CD4-positive, alpha-beta memory T cell (primary cell): ENCODE measurements at regions not wholly inside any gene's neighbourhood (a gene's known extent, or its start where the extent isn't known, plus 50 kb on each side); places are given as distances from the start of the nearest gene placed in this dataset.

ENCODE experiments used
- CTCF ChIA-PET: fragments of 350-600 bp; sonication (Branson Sonifier 250); formaldehyde crosslinking; loops from one replicate; lab custom pipeline; 2021; ENCODE audit warnings: inconsistent platforms; ENCODE audit not compliant: partially characterized antibody; lab: Charles Lee
- POLR2A ChIA-PET: fragments of 350-600 bp; sonication (Branson Sonifier 250); formaldehyde crosslinking; loops from one replicate; lab custom pipeline; 2021; ENCODE audit not compliant: partially characterized antibody; lab: Charles Lee
- DNase-seq, 5 donors: peaks; one replicate each; pipeline versions ENCODE4 v3.0.0 to v3.0.0-alpha.2; 2020 to 2022; ENCODE audit warnings: mixed read lengths in 1 of 5
- H3K27ac ChIP-seq: one replicate; pipeline ENCODE4 v1.7.0; 2013; ENCODE audit warnings: low read depth, low read length
- H3K27me3 ChIP-seq: 2 replicates; pipeline ENCODE4 v1.7.0; 2013; ENCODE audit warnings: mild to moderate bottlenecking, low read length, moderate library complexity; ENCODE audit not compliant: insufficient read depth
- H3K36me3 ChIP-seq: 2 replicates; pipeline ENCODE4 v1.7.0; 2013; ENCODE audit warnings: mild to moderate bottlenecking, low read length, moderate library complexity; ENCODE audit not compliant: insufficient read depth
- H3K4me1 ChIP-seq: 2 replicates; pipeline ENCODE4 v1.7.0; 2013; ENCODE audit warnings: mild to moderate bottlenecking, low read length, moderate library complexity; ENCODE audit not compliant: insufficient read depth
- H3K4me3 ChIP-seq, 2 donors: one replicate each; pipeline ENCODE4 v1.7.0; 2013; ENCODE audit warnings: low read length in 2 of 2, mild to moderate bottlenecking in 1 of 2
- H3K9me3 ChIP-seq, 2 donors: one replicate each; pipeline ENCODE4 v1.7.0; 2013; ENCODE audit warnings: low read length in 2 of 2, control low read depth in 1 of 2; ENCODE audit not compliant: control insufficient read depth in 1 of 2
- H3K27ac Mint-ChIP-seq, 7 donors: one replicate each; pipeline ENCODE4 v1.8.0; 2020 to 2021; ENCODE audit warnings: mixed read lengths in 7 of 7, mild to moderate bottlenecking in 6 of 7, inconsistent platforms in 3 of 7, moderate library complexity in 3 of 7
- H3K27me3 Mint-ChIP-seq, 2 donors: one replicate each; pipeline ENCODE4 v1.8.0; 2020 to 2021; ENCODE audit warnings: mixed read lengths in 2 of 2
- H3K36me3 Mint-ChIP-seq, 2 donors: one replicate each; pipeline ENCODE4 v1.8.0; 2020 to 2021; ENCODE audit warnings: mixed read lengths in 2 of 2, inconsistent platforms in 1 of 2, mild to moderate bottlenecking in 1 of 2
- H3K4me1 Mint-ChIP-seq, 4 donors: one replicate each; pipeline ENCODE4 v1.8.0; 2020 to 2021; ENCODE audit warnings: mixed read lengths in 4 of 4, mild to moderate bottlenecking in 1 of 4
- H3K4me3 Mint-ChIP-seq, 8 donors: one replicate each; pipeline ENCODE4 v1.8.0; 2020 to 2021; ENCODE audit warnings: mixed read lengths in 8 of 8, mild to moderate bottlenecking in 7 of 8, moderate library complexity in 6 of 8, inconsistent platforms in 3 of 8
- H3K9me3 Mint-ChIP-seq, 8 donors: one replicate each; pipeline ENCODE4 v1.8.0; 2020 to 2021; ENCODE audit warnings: mixed read lengths in 8 of 8, mild to moderate bottlenecking in 5 of 8, inconsistent platforms in 3 of 8, moderate library complexity in 1 of 8
- intact Hi-C: fragments of 100-400 bp; cut with micrococcal nuclease; formaldehyde crosslinking; loops from one replicate; pipeline ENCODE4 v1.15.1; 2023

DNA sequence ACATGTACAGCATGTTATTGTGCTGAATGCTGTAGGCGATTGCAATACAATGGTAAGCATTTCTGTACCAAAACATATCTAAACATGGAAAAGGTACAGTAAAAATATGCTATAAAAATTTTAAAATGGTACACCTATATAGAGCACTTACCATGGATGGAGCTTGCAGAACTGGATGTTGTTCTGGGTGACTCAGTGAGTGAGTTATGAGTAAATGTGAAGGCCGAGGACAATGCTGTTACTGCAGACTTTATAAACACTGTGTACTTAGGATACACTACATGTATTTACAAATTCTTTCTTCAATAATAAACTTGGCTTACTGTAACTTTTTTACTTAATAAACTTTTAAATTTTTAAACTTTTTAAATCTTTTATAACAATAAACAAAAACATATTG, 473.4 kb upstream of the UBE2E3 start:
- ChIA-PET CTCF (no interaction called here), POLR2A (no interaction called here)
- no peaks in the 10 kb centered on the region for H3K9me3 ChIP-seq
- no peak overlapping the region for H3K27ac Mint-ChIP-seq
- H3K27me3 Mint-ChIP-seq = peaks cover 0 to 3% of the 10 kb centered on the region in 2 donors
- H3K36me3 Mint-ChIP-seq = no peaks in the 10 kb centered on the region
- H3K4me3 Mint-ChIP-seq = no peak overlapping the region
- no peaks in the 10 kb centered on the region for H3K4me1 ChIP-seq
- H3K27me3 ChIP-seq = no peaks in the 10 kb centered on the region
- intact Hi-C loops = no loop called here
- no peak for DNase-seq
- peaks cover 0 to 2% (median 0%) of the 10 kb centered on the region in 8 donors for H3K9me3 Mint-ChIP-seq
- no peaks in the 10 kb centered on the region for H3K36me3 ChIP-seq
- H3K4me1 Mint-ChIP-seq = no peaks in the 10 kb centered on the region
- H3K4me3 ChIP-seq = no peak overlapping the region
- H3K27ac ChIP-seq = no peak overlapping the region

- Mint-ChIP-seq H3K9me3 (peaks cover 0 to 2% (median 0%) of the 10 kb centered on the region in 8 donors), H3K4me3 (no peak overlapping the region), H3K4me1 (no peaks in the 10 kb centered on the region), H3K27me3 (peaks cover 0 to 3% of the 10 kb centered on the region in 2 donors), H3K27ac (no peak overlapping the region), H3K36me3 (no peaks in the 10 kb centered on the region)
- no peak overlapping the region for H3K27ac ChIP-seq
- ChIA-PET CTCF (no interaction called here), POLR2A (no interaction called here)
- H3K27me3 ChIP-seq = no peaks in the 10 kb centered on the region
- H3K4me3 ChIP-seq = no peak overlapping the region
- intact Hi-C loops = no loop called here
- no peaks in the 10 kb centered on the region for H3K4me1 ChIP-seq
- no peaks in the 10 kb centered on the region for H3K36me3 ChIP-seq
- H3K9me3 ChIP-seq = no peaks in the 10 kb centered on the region
- DNase-seq = no peak
Measured at GRCh38 chr2:180505203-180505602, 475.2 kb upstream of the UBE2E3 start.

- CTCF ChIA-PET = no interaction called here
- Mint-ChIP-seq H3K4me1 (no peaks in the 10 kb centered on the region), H3K27ac (no peak overlapping the region), H3K4me3 (no peak overlapping the region), H3K27me3 (no peaks in the 10 kb centered on the region), H3K36me3 (no peaks in the 10 kb centered on the region), H3K9me3 (peaks cover 0 to 14% (median 8%) of the 10 kb centered on the region in 8 donors)
- POLR2A ChIA-PET = no interaction called here
- no peaks in the 10 kb centered on the region for H3K36me3 ChIP-seq
- no peaks in the 10 kb centered on the region for H3K4me1 ChIP-seq
- no peaks in the 10 kb centered on the region for H3K9me3 ChIP-seq
- H3K4me3 ChIP-seq = no peak overlapping the region
- no peak overlapping the region for H3K27ac ChIP-seq
- no peak for DNase-seq
- intact Hi-C loops = no loop called here
- H3K27me3 ChIP-seq = no peaks in the 10 kb centered on the region
Measured at GRCh38 chr2:180497621-180498152, 482.7 kb upstream of the UBE2E3 start.

GRCh38 chr2:180495606-180496005, 484.8 kb upstream of the UBE2E3 start:
- Histone ChIP-seq H3K27me3 (no peaks in the 10 kb centered on the region), H3K4me3 (no peak overlapping the region), H3K36me3 (no peaks in the 10 kb centered on the region), H3K27ac (no peak overlapping the region), H3K4me1 (no peaks in the 10 kb centered on the region), H3K9me3 (no peaks in the 10 kb centered on the region)
- no peaks in the 10 kb centered on the region for H3K27me3 Mint-ChIP-seq
- no peak overlapping the region for H3K27ac Mint-ChIP-seq
- H3K4me3 Mint-ChIP-seq = no peak overlapping the region
- ChIA-PET POLR2A (no interaction called here), CTCF (no interaction called here)
- no peaks in the 10 kb centered on the region for H3K36me3 Mint-ChIP-seq
- H3K9me3 Mint-ChIP-seq = peaks cover 0 to 19% (median 8%) of the 10 kb centered on the region in 8 donors
- no peaks in the 10 kb centered on the region for H3K4me1 Mint-ChIP-seq
- intact Hi-C loops = no loop called here
- no peak for DNase-seq

GRCh38 chr2:180494286-180494685, 486.1 kb upstream of the UBE2E3 start:
- CTCF ChIA-PET = no interaction called here
- Mint-ChIP-seq H3K4me1 (no peaks in the 10 kb centered on the region), H3K9me3 (peaks cover 0 to 21% (median 7%) of the 10 kb centered on the region in 8 donors), H3K36me3 (no peaks in the 10 kb centered on the region), H3K4me3 (no peak overlapping the region), H3K27me3 (no peaks in the 10 kb centered on the region), H3K27ac (no peak overlapping the region)
- Histone ChIP-seq H3K27ac (no peak overlapping the region), H3K9me3 (no peaks in the 10 kb centered on the region), H3K36me3 (no peaks in the 10 kb centered on the region), H3K4me3 (no peak overlapping the region), H3K4me1 (no peaks in the 10 kb centered on the region), H3K27me3 (no peaks in the 10 kb centered on the region)
- POLR2A ChIA-PET = no interaction called here
- intact Hi-C loops = no loop called here
- no peak for DNase-seq

DNA sequence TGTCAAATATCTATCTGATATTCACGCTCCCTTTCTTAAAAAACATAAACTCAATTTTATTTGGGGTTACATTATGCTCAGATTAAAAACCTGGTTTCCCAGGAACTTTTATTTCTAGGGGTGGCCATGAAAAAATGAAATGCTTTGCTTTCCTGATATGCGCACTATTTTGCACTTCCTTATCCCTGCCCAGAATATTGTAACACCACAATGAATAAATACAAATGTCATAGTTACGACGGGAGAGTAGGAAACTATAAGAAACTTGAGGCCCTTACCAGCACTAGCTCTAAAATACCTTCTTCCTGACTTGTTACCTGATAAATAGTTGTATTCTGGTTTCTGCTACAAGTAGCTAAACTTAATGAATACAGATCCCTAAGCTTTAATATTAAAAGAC, 475.6 kb upstream of the CWC22 start:
- H3K9me3 Mint-ChIP-seq = no peaks in the 10 kb centered on the region
- no peaks in the 10 kb centered on the region for H3K27me3 Mint-ChIP-seq
- CTCF ChIA-PET = no interaction called here

GRCh38 chr2:180481998-180482397, 474.9 kb upstream of the CWC22 start:
- no peak for DNase-seq
- Histone ChIP-seq H3K4me3 (no peak overlapping the region), H3K4me1 (no peaks in the 10 kb centered on the region), H3K36me3 (no peaks in the 10 kb centered on the region), H3K27ac (no peak overlapping the region), H3K9me3 (no peaks in the 10 kb centered on the region), H3K27me3 (no peaks in the 10 kb centered on the region)
- Mint-ChIP-seq H3K36me3 (no peaks in the 10 kb centered on the region), H3K27me3 (no peaks in the 10 kb centered on the region), H3K4me3 (no peak overlapping the region), H3K9me3 (no peaks in the 10 kb centered on the region), H3K27ac (no peak overlapping the region), H3K4me1 (no peaks in the 10 kb centered on the region)
- CTCF ChIA-PET = no interaction called here
- intact Hi-C loops = no loop called here
- POLR2A ChIA-PET = no interaction called here

More for the DNA sequence above, 475.6 kb upstream of the CWC22 start:
- Mint-ChIP-seq H3K36me3 (no peaks in the 10 kb centered on the region), H3K27ac (no peak overlapping the region), H3K4me3 (no peak overlapping the region), H3K4me1 (no peaks in the 10 kb centered on the region)
- intact Hi-C loops = no loop called here
- H3K36me3 ChIP-seq = no peaks in the 10 kb centered on the region
- H3K4me3 ChIP-seq = no peak overlapping the region
- H3K27me3 ChIP-seq = no peaks in the 10 kb centered on the region
- POLR2A ChIA-PET = no interaction called here
- no peaks in the 10 kb centered on the region for H3K9me3 ChIP-seq
- no peak overlapping the region for H3K27ac ChIP-seq
- no peak for DNase-seq
- no peaks in the 10 kb centered on the region for H3K4me1 ChIP-seq

GRCh38 chr2:180478883-180479282, 471.8 kb upstream of the CWC22 start:
- intact Hi-C loops = no loop called here
- H3K4me1 Mint-ChIP-seq = no peaks in the 10 kb centered on the region
- H3K36me3 ChIP-seq = no peaks in the 10 kb centered on the region
- no peaks in the 10 kb centered on the region for H3K27me3 Mint-ChIP-seq
- ChIA-PET CTCF (no interaction called here), POLR2A (no interaction called here)
- no peak overlapping the region for H3K4me3 Mint-ChIP-seq
- no peaks in the 10 kb centered on the region for H3K36me3 Mint-ChIP-seq
- DNase-seq = no peak
- H3K27ac ChIP-seq = no peak overlapping the region
- H3K4me1 ChIP-seq = no peaks in the 10 kb centered on the region
- H3K27me3 ChIP-seq = no peaks in the 10 kb centered on the region
- H3K4me3 ChIP-seq = no peak overlapping the region
- H3K27ac Mint-ChIP-seq = no peak overlapping the region
- H3K9me3 ChIP-seq = no peaks in the 10 kb centered on the region
- H3K9me3 Mint-ChIP-seq = no peaks in the 10 kb centered on the region
